HEK293 (cell line): ENCODE measurements at regions not wholly inside any gene's neighbourhood (a gene's known extent, or its start where the extent isn't known, plus 50 kb on each side); places are given as distances from the start of the nearest gene placed in this dataset.

Experiments used
- CTCF ChIA-PET: fragments of 350-600 bp; formaldehyde crosslinking; extraction: SDS; loops from one replicate; lab custom pipeline; 2021; ENCODE audit warnings: antibody characterized with exemption; lab: Yijun Ruan, JAX
- POLR2A ChIA-PET: fragments of 300-600 bp; formaldehyde crosslinking; extraction: SDS; loops from one replicate; lab custom pipeline; 2020; ENCODE audit warnings: antibody characterized with exemption, inconsistent platforms; lab: Yijun Ruan, JAX
- H3K27ac ChIP-seq: fragments of 200-500 bp; sonication (Bioruptor generic); 2 replicates; pipeline ENCODE4 v1.5.1; 2014; ENCODE audit warnings: low read depth, low read length, control low read depth, inconsistent platforms; ENCODE audit errors: extremely low read depth
- H3K36me3 ChIP-seq, 2 experiments: fragments of 200-500 bp in 1 of 2; sonication (Bioruptor generic) in 1 of 2; 1 replicate in 1 of 2; 2 replicates in 1 of 2; pipeline ENCODE4 v1.5.1; 2014 to 2017; ENCODE audit warnings: inconsistent platforms in 2 of 2, low read length in 2 of 2; ENCODE audit not compliant: control insufficient read depth in 2 of 2, insufficient read depth in 1 of 2
- H3K4me1 ChIP-seq: fragments of 200-500 bp; sonication (Bioruptor generic); 2 replicates; pipeline ENCODE4 v1.5.1; 2014; ENCODE audit warnings: mild to moderate bottlenecking, low read length, inconsistent platforms; ENCODE audit not compliant: control insufficient read depth, insufficient read depth
- H3K4me3 ChIP-seq: 2 replicates; pipeline ENCODE4 v1.5.1; 2011; ENCODE audit warnings: low read depth, mild to moderate bottlenecking, control low read depth, low read length, moderate library complexity
- H3K9me3 ChIP-seq: fragments of 200-500 bp; sonication (Bioruptor generic); 2 replicates; pipeline ENCODE4 v1.5.1; 2014; ENCODE audit warnings: low read depth, low read length, inconsistent platforms; ENCODE audit not compliant: control insufficient read depth, insufficient read depth
- BCL11B ChIP-seq: fragments of 450-650 bp; formaldehyde crosslinking; IDR thresholded peaks from 2 replicates; pipeline ENCODE4 v1.5.1; 2016; ENCODE audit warnings: low read depth, missing biosample characterization, missing genetic modification characterization
- KLF1 ChIP-seq: fragments of 450-650 bp; formaldehyde crosslinking; IDR thresholded peaks from 2 replicates; pipeline ENCODE4 v1.5.1; 2016; ENCODE audit warnings: missing biosample characterization, missing genetic modification characterization
- KLF8 ChIP-seq: fragments of 450-650 bp; formaldehyde crosslinking; IDR thresholded peaks from 2 replicates; pipeline ENCODE4 v1.5.1; 2016; ENCODE audit warnings: missing biosample characterization, missing genetic modification characterization
- KLF9 ChIP-seq: fragments of 450-650 bp; formaldehyde crosslinking; IDR thresholded peaks from 2 replicates; pipeline ENCODE4 v1.5.1; 2016; ENCODE audit warnings: missing biosample characterization, missing genetic modification characterization, low read depth
- SALL2 ChIP-seq: fragments of 450-650 bp; formaldehyde crosslinking; IDR thresholded peaks from 2 replicates; pipeline ENCODE4 v1.5.0; 2017; ENCODE audit warnings: missing biosample characterization, mild to moderate bottlenecking, missing genetic modification characterization, borderline replicate concordance
- SCRT2 ChIP-seq: fragments of 450-650 bp; formaldehyde crosslinking; IDR thresholded peaks from 2 replicates; pipeline ENCODE4 v1.5.1; 2016; ENCODE audit warnings: missing biosample characterization, missing genetic modification characterization
- WT1 ChIP-seq: fragments of 450-650 bp; formaldehyde crosslinking; IDR thresholded peaks from 2 replicates; pipeline ENCODE4 v1.5.1; 2016; ENCODE audit warnings: missing biosample characterization, missing genetic modification characterization
- ZBTB20 ChIP-seq: fragments of 450-650 bp; formaldehyde crosslinking; IDR thresholded peaks from 2 replicates; pipeline ENCODE4 v1.5.1; 2016; ENCODE audit warnings: missing biosample characterization, missing genetic modification characterization
- ZBTB21 ChIP-seq: fragments of 450-650 bp; formaldehyde crosslinking; IDR thresholded peaks from 2 replicates; pipeline ENCODE4 v1.5.1; 2017; ENCODE audit warnings: missing biosample characterization, missing genetic modification characterization
- ZEB2 ChIP-seq: fragments of 450-650 bp; formaldehyde crosslinking; IDR thresholded peaks from 2 replicates; pipeline ENCODE4 v1.5.1; 2016; ENCODE audit warnings: missing biosample characterization, missing genetic modification characterization
- ZNF138 ChIP-seq: fragments of 450-650 bp; formaldehyde crosslinking; IDR thresholded peaks from 2 replicates; pipeline ENCODE4 v1.5.1; 2016; ENCODE audit warnings: missing biosample characterization, missing genetic modification characterization, borderline replicate concordance
- ZNF2 ChIP-seq: fragments of 450-650 bp; formaldehyde crosslinking; IDR thresholded peaks from 2 replicates; pipeline ENCODE4 v1.5.1; 2016; ENCODE audit warnings: missing biosample characterization, missing genetic modification characterization
- ZNF274 ChIP-seq, 2 experiments: fragments of 200-500 bp in 1 of 2; fragments of 450-650 bp in 1 of 2; sonication (Bioruptor generic) in 1 of 2; formaldehyde crosslinking in 1 of 2; IDR thresholded peaks; 2 replicates each; pipeline versions ENCODE4 v1.5.1 to v1.6.1; 2014 to 2016; ENCODE audit warnings: borderline replicate concordance in 1 of 2, inconsistent platforms in 1 of 2, low read length in 1 of 2, missing biosample characterization in 1 of 2, missing genetic modification characterization in 1 of 2
- ZNF341 ChIP-seq: fragments of 450-650 bp; formaldehyde crosslinking; IDR thresholded peaks from 2 replicates; pipeline ENCODE4; 2016; ENCODE audit warnings: low read depth, missing biosample characterization, missing genetic modification characterization
- ZNF350 ChIP-seq: fragments of 450-650 bp; formaldehyde crosslinking; IDR thresholded peaks from 2 replicates; pipeline ENCODE4 v1.5.0; 2017; ENCODE audit warnings: missing biosample characterization, mild to moderate bottlenecking, missing genetic modification characterization
- ZNF423 ChIP-seq: fragments of 450-650 bp; formaldehyde crosslinking; IDR thresholded peaks from 2 replicates; pipeline ENCODE4 v1.5.1; 2016; ENCODE audit warnings: missing biosample characterization, missing genetic modification characterization
- ZNF501 ChIP-seq: fragments of 450-650 bp; formaldehyde crosslinking; IDR thresholded peaks from 2 replicates; pipeline ENCODE4 v1.5.1; 2016; ENCODE audit warnings: missing biosample characterization, missing genetic modification characterization
- ZNF514 ChIP-seq: fragments of 450-650 bp; formaldehyde crosslinking; IDR thresholded peaks from 2 replicates; pipeline ENCODE4 v1.5.1; 2016; ENCODE audit warnings: missing biosample characterization, missing genetic modification characterization
- ZNF544 ChIP-seq: fragments of 450-650 bp; formaldehyde crosslinking; IDR thresholded peaks from 2 replicates; pipeline ENCODE4 v1.5.0; 2017; ENCODE audit warnings: missing biosample characterization, missing genetic modification characterization
- ZNF596 ChIP-seq: fragments of 450-650 bp; IDR thresholded peaks from 2 replicates; pipeline ENCODE4 v1.5.0; 2018; ENCODE audit warnings: missing biosample characterization, mild to moderate bottlenecking, missing genetic modification characterization, moderate library complexity
- ZNF600 ChIP-seq: fragments of 450-650 bp; formaldehyde crosslinking; IDR thresholded peaks from 2 replicates; pipeline ENCODE4 v1.5.1; 2016; ENCODE audit warnings: missing biosample characterization, missing genetic modification characterization
- ZNF610 ChIP-seq: fragments of 450-650 bp; formaldehyde crosslinking; IDR thresholded peaks from 2 replicates; pipeline ENCODE4 v1.5.1; 2016; ENCODE audit warnings: missing biosample characterization, missing genetic modification characterization, borderline replicate concordance
- ZNF626 ChIP-seq: fragments of 450-650 bp; sonication (Bioruptor Pico); formaldehyde crosslinking; IDR thresholded peaks from 2 replicates; pipeline ENCODE4 v1.5.1; 2018; ENCODE audit warnings: missing biosample characterization, missing genetic modification characterization, inconsistent platforms
- ZNF658 ChIP-seq: fragments of 450-650 bp; formaldehyde crosslinking; IDR thresholded peaks from 2 replicates; pipeline ENCODE4; 2016; ENCODE audit warnings: missing biosample characterization, missing genetic modification characterization
- ZNF660 ChIP-seq: fragments of 450-650 bp; IDR thresholded peaks from 2 replicates; pipeline ENCODE4 v1.5.1; 2018; ENCODE audit warnings: missing biosample characterization, mild to moderate bottlenecking, missing genetic modification characterization
- ZNF830 ChIP-seq: fragments of 450-650 bp; IDR thresholded peaks from 2 replicates; pipeline ENCODE4 v1.5.0; 2018; ENCODE audit warnings: missing biosample characterization, missing genetic modification characterization, low read depth, mild to moderate bottlenecking, moderate library complexity
- ZSCAN16 ChIP-seq: fragments of 450-650 bp; formaldehyde crosslinking; IDR thresholded peaks from 2 replicates; pipeline ENCODE4 v1.5.1; 2016; ENCODE audit warnings: missing biosample characterization, missing genetic modification characterization
- ZSCAN30 ChIP-seq: fragments of 450-650 bp; IDR thresholded peaks from 2 replicates; pipeline ENCODE4 v1.5.1; 2018; ENCODE audit warnings: missing biosample characterization, mild to moderate bottlenecking, missing genetic modification characterization, moderate library complexity
- TF ChIP-seq, protein P1 (sequence below): fragments of 450-650 bp; formaldehyde crosslinking; IDR thresholded peaks from 2 replicates; pipeline ENCODE4 v1.5.1; 2017; ENCODE audit warnings: missing biosample characterization, mild to moderate bottlenecking, missing genetic modification characterization, moderate library complexity
- TF ChIP-seq, protein P2 (sequence below): fragments of 450-650 bp; IDR thresholded peaks from 2 replicates; pipeline ENCODE4 v1.5.1; 2018; ENCODE audit warnings: missing biosample characterization, mild to moderate bottlenecking, missing genetic modification characterization
- TF ChIP-seq, protein P3 (sequence below): fragments of 450-650 bp; formaldehyde crosslinking; IDR thresholded peaks from 2 replicates; pipeline ENCODE4 v1.5.1; 2017; ENCODE audit warnings: missing biosample characterization, missing genetic modification characterization
- TF ChIP-seq, protein P4 (sequence below): fragments of 450-650 bp; formaldehyde crosslinking; IDR thresholded peaks from 2 replicates; pipeline ENCODE4 v1.5.1; 2016; ENCODE audit warnings: missing biosample characterization, missing genetic modification characterization

DNA sequence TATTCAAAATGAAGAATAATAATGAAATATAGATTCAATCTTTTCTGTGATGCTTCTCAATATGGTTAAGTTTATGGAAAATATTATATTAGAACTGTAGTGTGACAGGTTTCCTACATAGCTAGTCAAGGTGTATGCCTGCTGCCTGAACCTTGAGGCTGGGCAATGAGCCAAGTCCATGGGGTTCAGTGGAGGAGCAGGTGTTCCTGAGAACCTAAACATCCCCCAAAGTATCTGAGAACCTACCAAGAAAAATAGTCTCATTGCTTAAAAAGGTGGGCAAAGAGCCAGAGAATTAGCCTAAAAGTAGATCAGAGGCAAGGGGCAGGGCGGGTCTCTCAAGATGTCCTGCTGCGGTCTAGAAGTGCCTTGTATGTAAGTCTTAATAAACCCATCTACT is 185.9 kb upstream of the SPHKAP start:
- Histone ChIP-seq H3K36me3 (no peaks in the 10 kb centered on the region), H3K27ac (no peak overlapping the region), H3K4me3 (no peak overlapping the region), H3K9me3 (no peaks in the 10 kb centered on the region), H3K4me1 (no peaks in the 10 kb centered on the region)
- ChIA-PET POLR2A (no interaction called here), CTCF (no interaction called here)
- no peak for TF ChIP-seq ZNF626 (tag by site-specific recombination)
- TF ChIP-seq, protein P1, sequence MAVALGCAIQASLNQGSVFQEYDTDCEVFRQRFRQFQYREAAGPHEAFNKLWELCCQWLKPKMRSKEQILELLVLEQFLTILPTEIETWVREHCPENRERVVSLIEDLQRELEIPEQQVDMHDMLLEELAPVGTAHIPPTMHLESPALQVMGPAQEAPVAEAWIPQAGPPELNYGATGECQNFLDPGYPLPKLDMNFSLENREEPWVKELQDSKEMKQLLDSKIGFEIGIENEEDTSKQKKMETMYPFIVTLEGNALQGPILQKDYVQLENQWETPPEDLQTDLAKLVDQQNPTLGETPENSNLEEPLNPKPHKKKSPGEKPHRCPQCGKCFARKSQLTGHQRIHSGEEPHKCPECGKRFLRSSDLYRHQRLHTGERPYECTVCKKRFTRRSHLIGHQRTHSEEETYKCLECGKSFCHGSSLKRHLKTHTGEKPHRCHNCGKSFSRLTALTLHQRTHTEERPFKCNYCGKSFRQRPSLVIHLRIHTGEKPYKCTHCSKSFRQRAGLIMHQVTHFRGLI: no peak
- no peak for TF ChIP-seq SALL2
- no peak for TF ChIP-seq ZEB2
- TF ChIP-seq, protein P2, sequence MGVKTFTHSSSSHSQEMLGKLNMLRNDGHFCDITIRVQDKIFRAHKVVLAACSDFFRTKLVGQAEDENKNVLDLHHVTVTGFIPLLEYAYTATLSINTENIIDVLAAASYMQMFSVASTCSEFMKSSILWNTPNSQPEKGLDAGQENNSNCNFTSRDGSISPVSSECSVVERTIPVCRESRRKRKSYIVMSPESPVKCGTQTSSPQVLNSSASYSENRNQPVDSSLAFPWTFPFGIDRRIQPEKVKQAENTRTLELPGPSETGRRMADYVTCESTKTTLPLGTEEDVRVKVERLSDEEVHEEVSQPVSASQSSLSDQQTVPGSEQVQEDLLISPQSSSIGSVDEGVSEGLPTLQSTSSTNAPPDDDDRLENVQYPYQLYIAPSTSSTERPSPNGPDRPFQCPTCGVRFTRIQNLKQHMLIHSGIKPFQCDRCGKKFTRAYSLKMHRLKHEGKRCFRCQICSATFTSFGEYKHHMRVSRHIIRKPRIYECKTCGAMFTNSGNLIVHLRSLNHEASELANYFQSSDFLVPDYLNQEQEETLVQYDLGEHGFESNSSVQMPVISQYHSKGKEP (tag by site-specific recombination): no peak
- TF ChIP-seq ZNF830 (tag by site-specific recombination): no peak
- no peak for TF ChIP-seq ZBTB21 (tag by site-specific recombination)
- no peak for TF ChIP-seq KLF8 (tag by site-specific recombination)
- TF ChIP-seq KLF1 (tag by site-specific recombination): no peak
- TF ChIP-seq ZNF660 (tag by site-specific recombination): no peak
- no peak for TF ChIP-seq ZBTB20 (tag by site-specific recombination)
- no peak for TF ChIP-seq ZNF600 (tag by site-specific recombination)
- no peak for TF ChIP-seq ZNF423 (tag by site-specific recombination)
- no peak for TF ChIP-seq ZSCAN16 (tag by site-specific recombination)
- no peak for TF ChIP-seq ZNF2 (tag by site-specific recombination)
- no peak for TF ChIP-seq ZNF596
- TF ChIP-seq ZNF658: no peak

DNA sequence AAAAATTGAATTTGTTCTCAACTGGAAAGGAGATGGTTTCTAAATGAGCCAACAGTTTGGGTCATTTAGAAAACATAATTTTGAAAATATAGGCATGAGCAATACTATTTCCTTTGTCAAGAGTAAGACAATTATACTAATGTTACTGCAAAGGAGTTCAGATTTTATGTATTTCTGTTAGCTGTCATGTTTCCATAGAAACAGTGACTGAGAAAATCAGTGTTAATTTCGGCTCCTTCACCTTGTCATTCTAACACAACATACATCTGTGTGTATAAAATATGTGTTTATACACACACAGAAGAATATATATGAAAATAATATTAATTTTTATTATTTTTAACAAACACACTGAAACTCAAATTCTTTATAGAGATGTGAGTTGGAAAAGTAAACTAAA is 178.0 kb upstream of the SPHKAP start:
- Histone ChIP-seq H3K27ac (no peak overlapping the region), H3K9me3 (no peaks in the 10 kb centered on the region), H3K4me1 (no peaks in the 10 kb centered on the region), H3K4me3 (no peak overlapping the region), H3K36me3 (no peaks in the 10 kb centered on the region)
- ChIA-PET CTCF (no interaction called here), POLR2A (no interaction called here)
- no peak for TF ChIP-seq ZNF138
- no peak for TF ChIP-seq ZNF514 (tag by site-specific recombination)
- TF ChIP-seq WT1 (tag by site-specific recombination): no peak
- no peak for TF ChIP-seq BCL11B
- TF ChIP-seq ZNF544 (tag by site-specific recombination): no peak
- no peak for TF ChIP-seq ZNF610 (tag by site-specific recombination)
- TF ChIP-seq ZSCAN30 (tag by site-specific recombination): no peak
- TF ChIP-seq KLF9: no peak
- no peak for TF ChIP-seq ZNF501
- TF ChIP-seq, protein P3, sequence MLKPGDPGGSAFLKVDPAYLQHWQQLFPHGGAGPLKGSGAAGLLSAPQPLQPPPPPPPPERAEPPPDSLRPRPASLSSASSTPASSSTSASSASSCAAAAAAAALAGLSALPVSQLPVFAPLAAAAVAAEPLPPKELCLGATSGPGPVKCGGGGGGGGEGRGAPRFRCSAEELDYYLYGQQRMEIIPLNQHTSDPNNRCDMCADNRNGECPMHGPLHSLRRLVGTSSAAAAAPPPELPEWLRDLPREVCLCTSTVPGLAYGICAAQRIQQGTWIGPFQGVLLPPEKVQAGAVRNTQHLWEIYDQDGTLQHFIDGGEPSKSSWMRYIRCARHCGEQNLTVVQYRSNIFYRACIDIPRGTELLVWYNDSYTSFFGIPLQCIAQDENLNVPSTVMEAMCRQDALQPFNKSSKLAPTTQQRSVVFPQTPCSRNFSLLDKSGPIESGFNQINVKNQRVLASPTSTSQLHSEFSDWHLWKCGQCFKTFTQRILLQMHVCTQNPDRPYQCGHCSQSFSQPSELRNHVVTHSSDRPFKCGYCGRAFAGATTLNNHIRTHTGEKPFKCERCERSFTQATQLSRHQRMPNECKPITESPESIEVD (tag by site-specific recombination): no peak
- no peak for TF ChIP-seq ZSCAN16 (tag by site-specific recombination)
- TF ChIP-seq KLF1 (tag by site-specific recombination): no peak
- no peak for TF ChIP-seq ZNF274 (IDR thresholded peaks at IDR 0.05; ENCODE audit: low read length)
- TF ChIP-seq ZNF274 (tag by site-specific recombination; IDR thresholded peaks at IDR 0.05; ENCODE audit: borderline replicate concordance): no peak
- no peak for TF ChIP-seq SCRT2 (tag by site-specific recombination)
- no peak for TF ChIP-seq ZNF341
- TF ChIP-seq, protein P4, sequence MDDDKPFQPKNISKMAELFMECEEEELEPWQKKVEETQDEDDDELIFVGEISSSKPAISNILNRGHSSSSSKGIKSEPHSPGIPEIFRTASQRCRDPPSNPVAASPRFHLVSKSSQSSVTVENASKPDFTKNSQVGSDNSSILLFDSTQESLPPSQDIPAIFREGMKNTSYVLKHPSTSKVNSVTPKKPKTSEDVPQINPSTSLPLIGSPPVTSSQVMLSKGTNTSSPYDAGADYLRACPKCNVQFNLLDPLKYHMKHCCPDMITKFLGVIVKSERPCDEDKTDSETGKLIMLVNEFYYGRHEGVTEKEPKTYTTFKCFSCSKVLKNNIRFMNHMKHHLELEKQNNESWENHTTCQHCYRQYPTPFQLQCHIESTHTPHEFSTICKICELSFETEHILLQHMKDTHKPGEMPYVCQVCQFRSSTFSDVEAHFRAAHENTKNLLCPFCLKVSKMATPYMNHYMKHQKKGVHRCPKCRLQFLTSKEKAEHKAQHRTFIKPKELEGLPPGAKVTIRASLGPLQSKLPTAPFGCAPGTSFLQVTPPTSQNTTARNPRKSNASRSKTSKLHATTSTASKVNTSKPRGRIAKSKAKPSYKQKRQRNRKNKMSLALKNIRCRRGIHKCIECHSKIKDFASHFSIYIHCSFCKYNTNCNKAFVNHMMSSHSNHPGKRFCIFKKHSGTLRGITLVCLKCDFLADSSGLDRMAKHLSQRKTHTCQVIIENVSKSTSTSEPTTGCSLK (tag by site-specific recombination): no peak
- no peak for TF ChIP-seq ZNF350 (tag by site-specific recombination)
